Panc1 (cell line): ENCODE measurements at regions not wholly inside any gene's neighbourhood (a gene's known extent, or its start where the extent isn't known, plus 50 kb on each side); places are given as distances from the start of the nearest gene placed in this dataset.

Source experiments
- ATAC-seq: fragments of 200-7000 bp; cut with Tn5 transposase; 2 replicates; pipeline ENCODE4 v1.9.1; 2020; ENCODE audit warnings: mild to moderate bottlenecking, moderate library complexity
- BruUV-seq: library from RNA; stranded (reverse); fragments of 400-500 nt; replicated peaks from 2 replicates; lab custom pipeline; 2021; lab: Mats Ljungman, UMichigan
- CTCF ChIA-PET: fragments of 300-600 bp; sonication (Branson Sonifier 250); formaldehyde crosslinking; loops from one replicate; lab custom pipeline; 2022; ENCODE audit warnings: antibody characterized with exemption; lab: Charles Lee
- POLR2A ChIA-PET: fragments of 300-600 bp; sonication (Branson Sonifier 250); formaldehyde crosslinking; loops from one replicate; lab custom pipeline; 2022; ENCODE audit warnings: antibody characterized with exemption; lab: Charles Lee
- DNase-seq: peaks from one replicate; pipeline ENCODE4 v3.0.0-alpha.2; 2010; ENCODE audit warnings: low read depth, low spot score
- H3K27ac ChIP-seq: 2 replicates; pipeline ENCODE4 v1.5.1; 2011; ENCODE audit warnings: mild to moderate bottlenecking, low read length, inconsistent platforms
- H3K27me3 ChIP-seq: fragments of 200-500 bp; sonication (Bioruptor generic); 2 replicates; pipeline ENCODE4 v1.6.0; 2014; ENCODE audit warnings: low read length, inconsistent platforms; ENCODE audit not compliant: control insufficient read depth, insufficient read depth
- H3K36me3 ChIP-seq: fragments of 200-500 bp; sonication (Bioruptor generic); 2 replicates; pipeline ENCODE4 v1.5.1; 2014; ENCODE audit warnings: inconsistent platforms, mild to moderate bottlenecking, low read length, moderate library complexity; ENCODE audit not compliant: control insufficient read depth, insufficient read depth
- H3K4me1 ChIP-seq: 2 replicates; pipeline ENCODE4 v1.5.1; 2011; ENCODE audit warnings: inconsistent platforms, mild to moderate bottlenecking, low read length, moderate library complexity; ENCODE audit not compliant: control insufficient read depth, insufficient read depth
- H3K4me3 ChIP-seq, 2 experiments: 2 replicates each; pipeline ENCODE4 v1.5.1; 2011 to 2012; ENCODE audit warnings: low read depth in 2 of 2, low read length in 2 of 2, mild to moderate bottlenecking in 2 of 2, inconsistent platforms in 1 of 2, moderate library complexity in 1 of 2
- H3K9me3 ChIP-seq: fragments of 200-500 bp; sonication (Bioruptor generic); 2 replicates; pipeline ENCODE4 v1.5.1; 2014; ENCODE audit warnings: low read depth, mild to moderate bottlenecking, inconsistent platforms, low read length, moderate library complexity; ENCODE audit not compliant: control insufficient read depth, insufficient read depth
- CTCF ChIP-seq: fragments of 450-650 bp; IDR thresholded peaks from 2 replicates; pipeline ENCODE4 v1.5.1; 2017; ENCODE audit warnings: mild to moderate bottlenecking
- POLR2AphosphoS5 ChIP-seq: IDR thresholded peaks from 2 replicates; pipeline ENCODE4 v1.6.1; 2012; ENCODE audit warnings: mild to moderate bottlenecking, low read depth, low read length, moderate library complexity
- REST ChIP-seq, 2 experiments: IDR thresholded peaks; 2 replicates each; pipeline ENCODE4 v1.6.1; 2011 to 2012; ENCODE audit warnings: low read depth in 2 of 2, control low read depth in 1 of 2, low read length in 1 of 2, mild to moderate bottlenecking in 1 of 2, moderate library complexity in 1 of 2; ENCODE audit not compliant: insufficient read depth in 1 of 2
- SIN3A ChIP-seq: IDR thresholded peaks from 2 replicates; pipeline ENCODE4 v1.6.1; 2012; ENCODE audit warnings: low read depth, mild to moderate bottlenecking, low read length, moderate library complexity, borderline replicate concordance; ENCODE audit not compliant: insufficient read depth
- TCF7L2 ChIP-seq: IDR thresholded peaks from 2 replicates; pipeline ENCODE4 v1.6.1; 2011; ENCODE audit warnings: mild to moderate bottlenecking, low read depth, low read length, inconsistent platforms
- in situ Hi-C: cut with HindIII; loops from 2 replicates; pipeline ENCODE4 v1.10.0; 2016; ENCODE audit warnings: low sequenced_read_pairs, low pct_unique_long_range_greater_than_20kb
- intact Hi-C: fragments of 100-400 bp; cut with micrococcal nuclease; formaldehyde crosslinking; loops from one replicate; pipeline ENCODE4 v1.10.0; 2022; ENCODE audit not compliant: unreplicated experiment

GRCh38 chrX:26651755-26652154 lies 435.8 kb downstream of the MAGEB5 start:
- intact Hi-C loops, result no loop called here
- H3K27ac ChIP-seq, result no peak overlapping the region
- in situ Hi-C loops, result no loop called here
- POLR2A ChIA-PET, result no interaction called here
- no TSS peak for BruUV-seq
- H3K4me3 ChIP-seq, result no peak overlapping the region
- no peaks in the 10 kb centered on the region for H3K4me1 ChIP-seq
- H3K9me3 ChIP-seq, result no peaks in the 10 kb centered on the region
- no peaks in the 10 kb centered on the region for H3K27me3 ChIP-seq
- no peak for DNase-seq
- no peak for TF ChIP-seq POLR2AphosphoS5
- TF ChIP-seq CTCF, result peak; percentile 37; the same call in 1 of the 2 replicates
- ATAC-seq, result no peak
- CTCF ChIA-PET, result interaction anchor here (0.7 kb wide), 2 partner anchors 533 to 697 kb away, joined by 3 to 5 read pairs; no protein-coding TSS in a partner anchor
- H3K36me3 ChIP-seq, result no peaks in the 10 kb centered on the region

- no TSS peak for BruUV-seq
- in situ Hi-C loops (no loop called here), intact Hi-C loops (no loop called here)
- Histone ChIP-seq H3K27ac (no peak overlapping the region), H3K4me1 (no peaks in the 10 kb centered on the region), H3K36me3 (no peaks in the 10 kb centered on the region), H3K4me3 (no peak overlapping the region), H3K27me3 (no peaks in the 10 kb centered on the region), H3K9me3 (no peaks in the 10 kb centered on the region)
- ATAC-seq (no peak), DNase-seq (peak; percentile 4)
- POLR2A ChIA-PET, result no interaction called here
- TF ChIP-seq TCF7L2 (no peak), SIN3A (no peak), CTCF (peak; percentile 64)
- CTCF ChIA-PET, result no interaction called here
Observed at GRCh38 chrX:26649534-26649933, 433.6 kb downstream of the MAGEB5 start.

GRCh38 chrX:26631385-26631784 lies 415.4 kb downstream of the MAGEB5 start:
- Histone ChIP-seq H3K27me3 (no peaks in the 10 kb centered on the region), H3K4me3 (no peak overlapping the region), H3K36me3 (no peaks in the 10 kb centered on the region), H3K27ac (no peak overlapping the region), H3K4me1 (no peaks in the 10 kb centered on the region), H3K9me3 (no peaks in the 10 kb centered on the region)
- ChIA-PET POLR2A (no interaction called here), CTCF (no interaction called here)
- intact Hi-C loops (no loop called here), in situ Hi-C loops (no loop called here)
- no TSS peak for BruUV-seq
- ATAC-seq (no peak), DNase-seq (no peak)
- no peak for TF ChIP-seq POLR2AphosphoS5

- no peaks in the 10 kb centered on the region for H3K27me3 ChIP-seq
- no peak overlapping the region for H3K4me3 ChIP-seq
- intact Hi-C loops (no loop called here), in situ Hi-C loops (no loop called here)
- DNase-seq, result no peak
- no peaks in the 10 kb centered on the region for H3K36me3 ChIP-seq
- POLR2A ChIA-PET, result no interaction called here
- no peaks in the 10 kb centered on the region for H3K4me1 ChIP-seq
- BruUV-seq, result no TSS peak
- CTCF ChIA-PET, result no interaction called here
- ATAC-seq, result no peak
- no peak overlapping the region for H3K27ac ChIP-seq
- H3K9me3 ChIP-seq, result no peaks in the 10 kb centered on the region
- no peak for TF ChIP-seq CTCF
- TF ChIP-seq TCF7L2, result no peak
- no peak for TF ChIP-seq REST (IDR thresholded peaks at IDR 0.05; ENCODE audit: insufficient read depth in 1 of 2, low read depth in 2 of 2, low read length in 1 of 2)
- no peak for TF ChIP-seq POLR2AphosphoS5
- TF ChIP-seq SIN3A, result no peak
Observed at GRCh38 chrX:26613956-26614355, 398.0 kb downstream of the MAGEB5 start.
